ENCODE measurements at regions not wholly inside any gene's neighbourhood (a gene's known extent, or its start where the extent isn't known, plus 50 kb on each side); places are given as distances from the start of the nearest gene placed in this dataset.
"Not testable (repeated sequence)": the region's sequence is repeated elsewhere in the genome, so short reads cannot be mapped to it uniquely, and the experiment has no call there.

- no peak overlapping the region for H3K4me3 ChIP-seq (ENCODE audit: low read depth, low read length)
- no peak for DNase-seq (ENCODE audit: low read depth)
- TF ChIP-seq MAX (IDR thresholded peaks at IDR 0.05; ENCODE audit: low read depth, low read length) (no peak), MYC (IDR thresholded peaks at IDR 0.05; ENCODE audit: low read depth, low read length) (no peak), POLR2A (IDR thresholded peaks at IDR 0.05; ENCODE audit: extremely low read depth, insufficient read length) (no peak), CTCF (IDR thresholded peaks at IDR 0.05; ENCODE audit: low read depth, low read length) (no peak)
Measured at GRCh38 chr9:90489066-90489465, 153.6 kb downstream of the DIRAS2 start.

GRCh38 chr9:90499761-90500160 lies 142.9 kb downstream of the DIRAS2 start:
- TF ChIP-seq POLR2A (IDR thresholded peaks at IDR 0.05; ENCODE audit: extremely low read depth, insufficient read length) (no peak), MAX (IDR thresholded peaks at IDR 0.05; ENCODE audit: low read depth, low read length) (no peak), CTCF (IDR thresholded peaks at IDR 0.05; ENCODE audit: low read depth, low read length) (no peak), MYC (IDR thresholded peaks at IDR 0.05; ENCODE audit: low read depth, low read length) (no peak)
- DNase-seq (ENCODE audit: low read depth): no peak
- no peak overlapping the region for H3K4me3 ChIP-seq (ENCODE audit: low read depth, low read length)

GRCh38 chr9:90502134-90502533 lies 140.5 kb downstream of the DIRAS2 start:
- DNase-seq (ENCODE audit: low read depth): no peak
- no peak for TF ChIP-seq CTCF (IDR thresholded peaks at IDR 0.05; ENCODE audit: low read depth, low read length)
- no peak for TF ChIP-seq MAX (IDR thresholded peaks at IDR 0.05; ENCODE audit: low read depth, low read length)
- TF ChIP-seq POLR2A (IDR thresholded peaks at IDR 0.05; ENCODE audit: extremely low read depth, insufficient read length): no peak
- no peak for TF ChIP-seq MYC (IDR thresholded peaks at IDR 0.05; ENCODE audit: low read depth, low read length)
- no peak overlapping the region for H3K4me3 ChIP-seq (ENCODE audit: low read depth, low read length)

- no peak overlapping the region for H3K4me3 ChIP-seq (ENCODE audit: low read depth, low read length)
- TF ChIP-seq MAX (IDR thresholded peaks at IDR 0.05; ENCODE audit: low read depth, low read length) (no peak), POLR2A (IDR thresholded peaks at IDR 0.05; ENCODE audit: extremely low read depth, insufficient read length) (no peak), CTCF (IDR thresholded peaks at IDR 0.05; ENCODE audit: low read depth, low read length) (no peak), MYC (IDR thresholded peaks at IDR 0.05; ENCODE audit: low read depth, low read length) (no peak)
- no peak for DNase-seq (ENCODE audit: low read depth)
Measured at GRCh38 chr9:90504486-90504885, 138.1 kb downstream of the DIRAS2 start.

GRCh38 chr9:90505695-90506094 lies 136.9 kb downstream of the DIRAS2 start:
- H3K4me3 ChIP-seq (ENCODE audit: low read depth, low read length): no peak overlapping the region
- DNase-seq (ENCODE audit: low read depth): no peak
- TF ChIP-seq MYC (IDR thresholded peaks at IDR 0.05; ENCODE audit: low read depth, low read length) (no peak), MAX (IDR thresholded peaks at IDR 0.05; ENCODE audit: low read depth, low read length) (no peak)

GRCh38 chr9:90506402-90506801 lies 136.2 kb downstream of the DIRAS2 start:
- H3K4me3 ChIP-seq (ENCODE audit: low read depth, low read length); DNase-seq (ENCODE audit: low read depth): not testable (repeated sequence)

GRCh38 chr9:90507621-90508020 lies 135.0 kb downstream of the DIRAS2 start:
- H3K4me3 ChIP-seq (ENCODE audit: low read depth, low read length): no peak overlapping the region
- TF ChIP-seq MAX (IDR thresholded peaks at IDR 0.05; ENCODE audit: low read depth, low read length) (no peak), CTCF (IDR thresholded peaks at IDR 0.05; ENCODE audit: low read depth, low read length) (no peak), POLR2A (IDR thresholded peaks at IDR 0.05; ENCODE audit: extremely low read depth, insufficient read length) (no peak), MYC (IDR thresholded peaks at IDR 0.05; ENCODE audit: low read depth, low read length) (no peak)
- no peak for DNase-seq (ENCODE audit: low read depth)
